Stromal cell of bone marrow (primary cell): ENCODE measurements at regions not wholly inside any gene's neighbourhood (a gene's known extent, or its start where the extent isn't known, plus 50 kb on each side); places are given as distances from the start of the nearest gene placed in this dataset.
"Not testable (repeated sequence)": the region's sequence is repeated elsewhere in the genome, so short reads cannot be mapped to it uniquely, and the experiment has no call there.

Experiments
- DNase-seq: peaks from one replicate; pipeline ENCODE4 v3.0.0-alpha.2; 2012; ENCODE audit warnings: low read depth

DNA sequence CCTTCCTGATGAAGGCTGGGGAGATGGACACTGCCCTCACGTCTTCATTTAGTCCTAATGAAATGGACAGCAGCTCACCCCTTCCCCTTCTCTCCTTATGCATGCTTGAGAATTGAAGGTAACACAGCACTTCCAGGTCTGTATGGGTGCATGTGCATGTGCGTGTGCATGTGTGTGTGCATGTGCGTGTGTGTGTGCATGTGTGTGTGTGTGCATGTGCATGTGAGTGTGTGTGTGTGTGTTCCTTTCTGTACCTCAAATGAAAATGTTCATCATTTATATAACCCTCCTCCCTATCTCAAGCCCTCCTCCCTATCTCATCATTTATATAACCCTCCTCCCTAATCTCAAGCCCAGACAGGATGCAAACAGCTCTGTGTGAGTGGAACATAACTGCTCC, 444.8 kb downstream of the MAT2B start:
- DNase-seq = no peak

DNA sequence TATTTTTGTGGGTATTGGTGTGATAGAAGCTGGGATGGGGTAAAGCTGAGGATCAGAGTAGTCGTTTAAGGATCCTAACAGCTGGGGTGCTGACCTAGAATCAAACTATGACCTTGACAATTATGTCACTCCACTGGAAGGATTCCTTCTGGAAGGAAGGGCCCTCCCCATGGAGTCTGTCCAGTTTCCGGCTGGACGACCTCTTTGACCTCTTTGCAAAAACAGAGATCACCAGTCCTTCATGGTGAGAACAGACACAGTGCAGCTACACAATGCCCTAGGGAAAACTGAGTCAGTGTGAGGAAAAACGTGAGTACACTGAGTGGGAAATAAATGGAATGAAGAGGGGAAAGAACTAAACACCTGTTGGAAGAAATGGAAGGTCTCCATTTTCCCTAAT, 445.6 kb downstream of the MAT2B start:
- no peak for DNase-seq

DNA sequence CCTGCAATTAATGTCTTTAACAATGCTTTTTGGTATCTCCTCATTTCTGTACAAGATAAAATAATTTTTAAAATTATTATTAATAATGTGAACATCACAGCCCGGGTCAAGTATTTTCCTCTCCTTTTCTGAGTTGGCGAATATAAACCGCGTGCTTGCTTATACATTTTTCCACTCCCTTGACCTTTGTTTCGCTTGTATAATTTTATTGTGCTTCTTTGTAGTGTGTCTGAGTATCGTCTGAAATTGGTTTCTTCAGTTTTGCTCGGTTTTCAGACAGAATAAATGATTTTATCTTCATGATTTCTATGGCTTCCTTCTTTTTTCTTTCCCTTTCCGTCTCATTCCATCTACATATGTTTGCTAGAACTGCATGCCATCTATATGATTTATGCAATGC, 448.5 kb downstream of the MAT2B start:
- DNase-seq = no peak

DNA sequence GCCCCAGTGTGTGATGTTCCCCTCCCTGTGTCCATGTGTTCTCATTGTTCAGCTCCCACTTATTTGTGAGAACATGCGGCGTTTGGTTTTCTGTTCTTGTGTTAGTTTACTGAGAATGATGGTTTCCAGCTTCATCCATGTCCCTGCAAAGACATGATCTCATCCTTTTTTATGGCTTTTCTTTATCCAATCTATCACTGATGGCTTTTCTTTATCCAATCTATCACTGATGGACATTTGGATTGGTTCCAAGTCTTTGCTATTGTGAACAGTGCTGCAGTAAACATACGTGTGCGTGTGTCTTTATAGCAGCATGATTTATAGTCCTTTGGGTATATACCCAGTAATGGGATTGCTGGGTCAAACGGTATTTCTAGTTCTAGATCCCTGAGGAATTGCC, 455.8 kb downstream of the MAT2B start:
- not testable (repeated sequence) for DNase-seq

DNA sequence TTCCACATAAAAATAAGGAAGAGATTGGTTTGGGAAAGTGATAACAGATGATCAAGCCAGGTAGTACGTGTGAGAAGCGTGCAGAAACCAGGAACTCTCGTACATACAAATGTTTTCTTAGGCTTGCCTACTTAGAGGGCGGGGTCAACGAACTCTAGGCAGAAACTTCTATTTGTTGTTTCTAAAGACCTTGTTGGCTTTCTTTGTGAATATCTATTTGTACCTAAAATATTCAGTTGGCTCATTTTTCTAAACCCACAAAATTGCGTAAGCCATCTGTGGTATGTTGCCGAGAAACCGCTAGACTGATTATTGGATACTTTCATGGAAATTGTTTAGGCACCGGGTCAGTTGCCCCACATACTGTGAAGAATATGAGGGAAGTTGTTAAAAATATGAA, 458.5 kb downstream of the MAT2B start:
- peak; percentile 51 for DNase-seq

DNA sequence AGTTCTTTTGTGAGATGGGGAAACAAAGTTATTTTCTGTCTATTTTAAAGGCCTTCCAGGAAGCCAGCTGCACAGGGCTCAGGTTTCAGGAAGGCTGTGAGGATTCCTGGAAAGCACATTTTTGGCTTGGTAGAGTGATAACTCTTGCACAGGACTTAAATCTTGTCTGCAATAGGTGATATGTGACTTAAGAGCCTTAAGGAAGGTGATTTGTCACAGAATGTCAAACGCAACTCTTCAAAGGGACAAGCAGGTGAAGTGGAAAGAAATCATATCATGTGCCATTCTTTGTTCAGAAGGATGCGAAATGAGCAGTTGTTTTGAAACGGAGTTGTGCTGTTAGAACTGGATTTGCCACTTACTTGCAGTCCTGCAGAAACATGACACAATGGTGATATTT, 459.3 kb downstream of the MAT2B start:
- no peak for DNase-seq

DNA sequence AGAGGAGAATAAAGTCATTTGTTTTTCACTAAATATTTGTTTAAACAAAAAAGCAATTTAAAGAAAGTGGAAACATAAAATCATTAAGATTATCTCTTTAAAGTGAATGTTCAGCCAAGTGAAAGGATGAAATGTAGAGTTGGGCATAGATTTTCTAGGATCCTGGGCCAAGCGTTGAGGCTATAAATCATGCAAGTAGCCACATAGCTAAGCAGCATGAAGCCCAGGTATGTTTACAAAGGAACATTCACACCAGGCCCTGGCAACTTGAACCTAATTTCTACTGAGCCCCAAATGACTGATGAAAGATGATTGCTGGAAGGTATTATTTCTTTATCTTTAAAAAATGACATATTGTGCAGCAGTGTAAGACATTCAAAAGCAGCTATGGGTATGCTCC, 461.8 kb downstream of the MAT2B start:
- no peak for DNase-seq

DNA sequence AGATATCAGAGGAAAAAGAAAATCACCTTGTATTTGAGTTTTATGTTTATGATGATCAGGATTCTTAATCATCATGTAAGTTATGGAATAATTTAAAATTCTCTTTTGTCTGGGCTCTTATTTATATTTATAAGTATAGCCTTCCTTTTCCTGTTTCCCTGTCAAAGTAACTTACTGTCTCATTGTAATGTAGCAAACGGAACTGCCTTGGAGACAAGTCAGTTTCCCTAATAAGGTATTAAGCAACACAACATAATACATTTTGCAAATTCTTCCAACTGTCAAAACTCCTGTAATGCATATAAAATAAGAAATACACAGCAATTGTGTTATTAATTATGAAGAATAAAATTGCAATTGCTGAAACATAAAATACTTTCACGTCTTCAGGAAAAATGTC, 463.2 kb downstream of the MAT2B start:
- no peak for DNase-seq

DNA sequence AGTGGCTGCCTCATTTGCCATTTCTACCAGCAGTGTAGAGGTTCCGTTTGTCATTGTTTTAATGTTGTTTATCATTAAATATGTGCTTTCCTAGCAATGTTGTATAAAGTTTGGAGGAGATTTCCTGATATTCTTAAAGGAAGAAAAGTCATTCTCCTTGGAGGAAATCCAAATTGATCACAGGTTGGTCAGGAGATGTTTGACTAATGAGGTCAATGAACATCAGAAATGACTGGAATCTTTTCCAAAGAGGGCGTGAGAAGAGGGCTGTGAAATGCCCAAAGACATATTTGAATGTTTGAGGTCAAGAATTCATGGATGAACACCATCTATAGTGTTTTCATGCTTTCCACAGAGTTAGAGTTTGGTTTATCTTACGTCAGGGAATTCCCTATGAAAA, 471.3 kb downstream of the MAT2B start:
- DNase-seq = no peak

DNA sequence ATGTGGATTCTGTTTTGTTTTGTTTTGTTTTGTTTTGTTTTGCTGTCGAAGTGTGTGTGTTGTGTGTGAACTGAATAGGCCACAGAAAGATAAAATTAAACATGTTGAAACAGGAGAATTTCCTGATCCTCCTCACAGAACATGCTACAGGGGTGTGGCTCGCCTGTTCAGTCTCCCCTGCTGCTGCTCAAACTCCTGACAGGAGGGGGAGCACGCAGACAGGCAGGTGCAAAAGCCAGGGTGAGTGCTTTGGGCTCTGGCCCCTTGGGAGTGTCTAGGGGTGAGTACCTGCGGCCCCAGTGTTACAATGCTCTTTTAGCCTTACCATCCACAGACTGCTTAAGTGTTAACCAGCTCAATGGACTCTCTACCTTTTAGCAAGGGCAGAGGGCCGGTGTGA, 473.5 kb downstream of the MAT2B start:
- no peak for DNase-seq

DNA sequence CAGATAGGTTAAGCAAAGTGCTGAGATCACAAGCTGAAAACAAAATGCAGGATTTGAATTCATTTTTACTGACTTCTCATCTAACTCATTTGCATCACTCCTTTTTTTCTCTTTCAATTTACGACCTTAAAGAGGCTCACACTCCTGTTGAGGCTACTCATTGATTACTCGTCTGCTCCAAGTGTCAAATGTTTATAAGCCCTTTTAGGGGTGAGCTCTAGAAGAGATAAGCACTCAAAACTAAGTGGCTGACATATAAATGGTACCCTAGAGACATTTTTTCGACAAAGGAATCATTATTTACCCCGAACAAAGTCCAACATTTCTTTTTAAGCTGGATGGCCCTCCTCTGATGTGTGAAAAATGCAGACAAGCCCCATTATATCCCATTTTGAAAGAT, 483.1 kb downstream of the MAT2B start:
- DNase-seq = no peak

DNA sequence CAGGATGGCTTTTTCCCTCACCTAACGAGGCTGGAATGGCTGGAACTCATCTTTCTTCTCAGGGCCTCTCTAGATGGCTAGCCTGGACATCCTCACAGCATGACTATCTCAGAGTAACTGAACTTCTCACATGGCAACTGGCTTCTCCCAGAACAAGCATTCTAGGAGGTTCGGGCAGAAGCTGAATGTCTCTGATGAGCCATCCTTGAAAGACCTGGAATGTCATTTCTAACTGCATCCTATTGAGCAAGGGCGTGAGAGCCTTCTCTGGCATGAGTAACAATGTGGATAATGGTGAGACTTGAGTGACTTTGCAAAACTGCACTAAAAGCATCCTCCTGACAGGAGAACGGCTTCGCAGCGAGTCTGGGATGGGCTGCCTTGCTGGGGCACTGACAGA, 487.7 kb downstream of the MAT2B start:
- DNase-seq = no peak

DNA sequence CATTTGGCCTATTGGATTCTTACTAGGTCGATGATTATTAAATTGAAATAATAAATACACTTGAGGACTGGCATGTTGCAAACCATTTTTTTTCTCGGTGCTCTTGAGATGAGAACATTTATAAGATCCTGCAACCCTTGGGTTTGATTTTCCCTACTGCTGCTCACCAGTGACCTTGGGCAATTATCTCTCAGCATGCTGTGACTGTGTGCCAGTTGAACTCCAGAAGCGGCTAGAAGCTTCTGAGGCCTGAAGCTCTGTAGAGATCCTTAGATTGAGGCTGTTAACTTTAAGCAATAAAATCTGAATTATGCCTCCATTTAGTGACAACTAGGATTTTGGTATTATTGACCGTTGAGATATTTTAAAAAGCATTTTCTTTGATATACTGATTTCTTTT, 489.8 kb downstream of the MAT2B start:
- DNase-seq = no peak

DNA sequence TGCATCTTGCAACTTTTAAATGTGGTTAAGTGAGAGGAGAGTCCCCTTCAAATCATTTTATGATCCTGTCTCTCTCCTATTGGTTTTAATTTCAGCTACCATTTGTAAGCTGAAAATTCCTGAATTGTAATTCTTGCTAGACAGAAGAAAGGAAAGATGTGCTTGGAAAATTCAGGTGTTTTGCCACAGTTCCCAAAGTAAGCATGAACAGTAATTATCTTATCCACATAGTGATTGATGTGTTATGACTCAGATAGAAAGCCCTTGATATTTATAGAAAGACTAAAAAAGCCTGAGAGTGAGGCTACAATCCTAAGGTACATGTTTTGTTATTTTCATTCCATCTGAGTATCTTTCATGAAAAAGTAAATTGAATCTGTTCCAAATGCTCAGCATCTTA, 492.5 kb downstream of the MAT2B start:
- DNase-seq = no peak

DNA sequence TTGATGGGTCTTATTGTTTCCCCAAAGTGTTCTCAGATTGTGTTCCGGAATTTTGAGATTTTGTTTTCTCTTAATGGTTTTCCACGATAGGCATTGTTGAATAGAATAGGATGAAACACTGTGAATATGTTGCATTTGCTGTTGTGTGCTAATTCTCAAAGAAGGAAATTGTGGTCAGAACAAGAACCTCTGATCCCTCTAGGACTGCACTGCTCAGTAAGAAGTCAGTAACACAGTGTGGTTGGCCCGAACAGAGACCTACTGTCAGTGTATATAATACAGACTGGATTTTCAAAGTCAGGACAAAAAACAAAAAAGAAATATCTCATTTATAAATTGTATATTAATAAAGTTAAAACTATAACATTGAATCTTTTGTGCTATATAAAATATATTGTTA, 494.8 kb downstream of the MAT2B start:
- DNase-seq = no peak

DNA sequence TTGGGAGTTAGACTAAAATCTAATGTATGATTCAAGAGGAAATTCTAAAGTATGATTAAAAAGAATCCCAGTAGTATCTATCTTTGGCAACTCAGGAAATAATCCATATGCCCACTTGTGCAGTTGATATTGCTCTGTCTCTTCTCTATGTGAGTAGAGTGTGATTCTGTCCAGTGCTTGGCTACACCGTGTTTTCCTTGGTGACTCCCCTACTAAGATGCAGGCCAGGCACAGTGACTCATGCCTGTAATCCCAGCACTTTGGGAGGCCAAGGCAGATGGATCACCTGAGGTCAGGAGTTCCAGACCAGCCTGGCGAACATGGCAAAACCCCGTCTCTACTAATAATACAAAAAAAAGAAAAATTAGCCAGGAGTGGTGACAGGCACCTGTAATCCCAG, 495.4 kb downstream of the MAT2B start:
- peak; percentile 18 for DNase-seq

DNA sequence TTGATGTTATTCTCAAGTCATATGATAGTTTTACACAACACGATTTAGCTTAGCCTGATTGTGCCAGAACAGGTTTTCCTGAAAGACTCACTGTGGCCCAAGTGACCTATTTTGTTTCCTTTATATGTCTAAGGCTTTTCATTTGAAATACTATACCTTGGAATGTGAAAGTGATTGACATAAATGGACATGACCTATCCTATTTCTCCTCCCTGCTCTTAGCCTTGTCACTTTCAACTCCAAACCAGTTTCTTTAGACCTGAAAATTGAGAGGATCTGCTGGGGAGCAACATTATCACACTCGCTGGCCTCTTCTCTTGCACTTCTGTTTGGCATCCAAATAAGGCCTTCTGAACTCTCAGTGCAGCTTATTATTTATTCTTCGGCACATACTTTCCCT, 496.8 kb downstream of the MAT2B start:
- DNase-seq = no peak

DNA sequence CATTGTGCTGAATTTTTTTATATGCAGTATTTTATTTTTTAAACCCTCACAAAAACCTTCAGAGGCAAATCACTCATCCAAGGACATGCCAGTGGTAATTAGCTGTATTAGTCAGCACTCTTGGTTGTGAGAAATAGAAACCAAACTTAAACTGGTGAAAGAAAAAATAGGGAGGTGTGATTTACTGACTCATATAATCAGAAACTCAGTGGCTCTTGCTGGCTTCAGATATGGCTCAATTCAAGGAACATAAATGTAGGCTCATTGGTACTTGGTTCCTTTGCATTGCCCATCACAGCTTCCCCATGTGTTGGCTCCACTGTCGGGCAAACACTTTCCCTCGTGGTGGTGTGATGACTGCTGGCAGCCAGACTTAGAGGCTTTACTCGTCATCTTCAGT, 497.2 kb downstream of the MAT2B start:
- peak; percentile 23 for DNase-seq

DNA sequence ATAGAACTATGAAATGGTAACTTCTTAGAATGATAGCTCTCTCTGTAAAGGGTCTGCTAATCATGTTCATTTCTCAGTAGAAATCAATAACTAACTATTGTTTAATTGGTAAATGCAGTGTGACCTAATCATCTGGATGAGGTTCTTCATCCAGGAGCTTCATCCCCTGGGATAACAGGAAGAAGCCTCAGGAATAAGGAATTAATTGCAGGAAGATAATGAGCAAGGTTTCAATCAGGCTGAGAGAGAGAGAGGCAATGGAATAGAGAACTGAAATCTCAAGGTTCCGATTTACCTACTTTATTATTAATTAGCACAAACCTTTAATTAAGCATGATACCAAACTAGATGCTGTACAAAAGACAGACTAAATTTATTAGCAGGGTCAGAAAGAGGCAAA, 499.7 kb downstream of the MAT2B start:
- no peak for DNase-seq

DNA sequence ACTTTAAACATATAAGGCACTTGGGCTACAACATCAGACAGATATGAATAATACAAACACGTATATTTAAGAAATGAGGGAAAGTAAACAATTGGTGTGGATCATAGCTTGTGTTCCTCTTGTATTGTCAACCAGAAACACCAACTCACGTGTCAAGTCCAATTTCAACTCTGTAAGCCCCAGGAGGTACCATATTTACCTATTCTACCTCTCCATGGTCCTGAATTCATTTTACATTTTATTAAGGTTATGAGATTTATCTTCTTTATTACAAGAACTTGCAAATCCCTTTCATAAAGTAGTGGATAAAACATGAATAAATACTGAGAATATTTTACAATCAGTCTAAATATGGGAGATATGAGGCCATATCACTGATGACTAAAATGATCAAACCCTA, 501.6 kb downstream of the MAT2B start:
- DNase-seq = no peak

DNA sequence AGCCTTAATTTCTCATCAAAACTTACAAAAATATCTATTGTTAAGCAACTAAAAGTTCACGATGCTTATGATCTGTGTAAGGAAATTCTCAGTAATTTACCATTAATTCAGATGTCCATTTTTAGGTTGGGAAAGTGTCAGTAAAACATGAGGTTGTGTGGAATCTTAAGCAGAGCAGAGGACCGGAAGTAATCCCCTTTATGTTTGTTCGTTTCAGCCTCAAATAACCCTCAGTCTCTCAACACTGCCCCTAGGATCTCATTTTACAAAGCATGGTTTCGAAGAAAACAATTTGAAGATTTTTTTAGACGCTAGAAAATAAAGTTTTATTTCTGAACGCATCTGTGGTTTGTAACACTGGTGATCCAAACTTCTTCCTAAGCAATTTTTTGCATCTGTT, 504.2 kb downstream of the MAT2B start:
- DNase-seq = no peak

DNA sequence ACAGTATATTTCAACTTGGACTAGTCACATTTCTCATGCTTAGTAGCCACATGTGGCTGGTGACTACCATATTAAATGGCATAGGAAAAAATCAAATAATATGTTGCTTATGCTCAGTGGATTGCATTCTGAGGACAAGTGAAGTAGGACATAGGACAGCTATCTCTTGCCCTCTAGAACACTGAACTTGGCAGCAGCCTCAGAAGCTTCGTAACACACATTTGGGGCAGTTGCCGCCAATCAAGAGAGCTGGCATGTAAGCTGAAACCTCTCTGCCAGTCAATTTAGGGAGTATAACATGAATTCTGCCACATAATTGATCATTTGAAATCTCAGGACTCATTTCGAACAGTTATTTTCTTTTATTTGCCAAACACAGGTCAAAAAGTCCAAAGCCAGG, 505.5 kb downstream of the MAT2B start:
- no peak for DNase-seq

DNA sequence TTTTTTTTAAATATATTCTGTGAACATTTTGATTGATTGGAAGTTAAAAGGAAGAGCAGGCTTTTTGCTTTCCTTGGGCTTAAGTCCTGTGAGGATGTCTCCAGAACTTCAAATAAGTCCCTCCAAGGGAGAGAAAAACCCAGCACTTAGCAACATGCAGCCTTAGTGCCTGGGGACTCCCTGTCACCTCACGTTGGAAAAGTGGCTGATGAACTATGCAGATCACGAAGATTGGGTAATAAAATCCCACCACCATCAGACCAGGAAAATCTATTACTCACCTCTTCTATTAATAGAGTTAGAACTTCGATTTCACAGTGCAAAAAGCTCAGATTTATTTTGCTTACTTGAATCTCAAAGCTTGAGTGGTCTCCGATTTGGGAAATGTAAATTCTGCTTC, 507.0 kb downstream of the MAT2B start:
- no peak for DNase-seq

DNA sequence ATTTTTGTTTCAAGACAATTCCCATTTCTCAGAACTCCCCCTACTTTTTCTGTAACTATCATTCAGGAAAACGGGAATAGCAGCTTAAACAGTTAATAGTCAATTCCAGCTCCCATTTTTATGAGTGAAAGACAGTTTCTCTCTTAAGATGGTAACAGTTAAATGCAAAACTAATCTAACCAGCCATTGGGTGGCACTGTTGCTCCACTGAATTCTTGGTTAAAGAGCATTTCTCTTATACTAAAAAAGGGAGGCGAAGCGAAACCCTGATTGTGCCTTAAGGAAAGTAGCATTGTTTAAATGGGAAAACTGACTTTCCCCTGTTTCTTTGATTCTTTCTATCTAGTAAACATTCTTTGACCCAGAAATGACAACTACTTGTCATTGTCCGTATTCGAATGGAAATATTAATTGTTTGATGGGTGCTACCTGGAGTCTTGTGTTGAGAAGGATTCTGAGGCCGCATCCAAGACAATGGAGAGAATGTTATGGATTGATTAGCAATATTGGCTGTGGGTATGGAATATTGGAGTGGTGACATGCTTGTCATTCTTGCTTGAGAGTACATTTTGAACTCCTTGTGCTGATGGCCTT, 507.8 kb downstream of the MAT2B start:
- DNase-seq = peak; percentile 72

DNA sequence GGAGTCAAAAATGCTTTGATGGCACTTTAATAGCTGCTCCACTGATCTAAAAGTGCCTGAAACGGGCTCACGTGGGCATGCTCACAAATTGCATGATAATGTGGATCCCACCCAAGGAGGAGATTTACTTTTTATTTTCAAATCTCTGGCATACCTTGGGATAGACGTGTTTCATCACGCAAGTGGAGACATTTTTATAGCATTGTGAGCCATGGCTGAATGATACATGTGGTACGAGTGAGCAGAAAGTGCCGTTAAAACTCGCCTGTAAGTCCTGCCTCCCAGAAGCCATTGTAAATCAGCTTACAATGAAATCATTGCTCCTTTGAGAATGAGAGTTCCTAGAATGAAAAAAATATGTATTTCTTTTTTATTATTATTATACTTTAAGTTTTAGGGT, 514.7 kb downstream of the MAT2B start:
- no peak for DNase-seq
